Colonic mucosa (tissue), 4 donors: ENCODE measurements at regions not wholly inside any gene's neighbourhood (a gene's known extent, or its start where the extent isn't known, plus 50 kb on each side); places are given as distances from the start of the nearest gene placed in this dataset.

Source experiments
- DNase-seq: peaks from one replicate; pipeline ENCODE4 v3.0.0-alpha.2; 2020
- H3K27ac ChIP-seq: fragments of 200-600 bp; one replicate; pipeline ENCODE4 v1.8.0; 2021
- H3K27me3 ChIP-seq: fragments of 200-600 bp; one replicate; pipeline ENCODE4 v1.8.0; 2021
- H3K36me3 ChIP-seq: fragments of 200-600 bp; one replicate; pipeline ENCODE4 v1.8.0; 2021
- H3K4me1 ChIP-seq: fragments of 200-600 bp; one replicate; pipeline ENCODE4 v1.8.0; 2021; ENCODE audit warnings: mild to moderate bottlenecking
- H3K4me3 ChIP-seq: fragments of 200-600 bp; one replicate; pipeline ENCODE4 v1.8.0; 2021
- H3K9ac ChIP-seq, 2 donors: one replicate each; pipeline ENCODE4 v1.7.0; 2013; ENCODE audit warnings: control low read depth in 2 of 2, low read depth in 2 of 2, low read length in 2 of 2
- H3K9me3 ChIP-seq: fragments of 200-600 bp; one replicate; pipeline ENCODE4 v1.8.0; 2021
- CTCF ChIP-seq: fragments of 200-600 bp; IDR thresholded peaks from one replicate; pipeline ENCODE4 v1.8.0; 2022; ENCODE audit warnings: antibody characterized with exemption, mild to moderate bottlenecking
- intact Hi-C: fragments of 100-400 bp; cut with DNase I; formaldehyde crosslinking; loops from one replicate; pipeline ENCODE4 v1.14.1; 2022
- donor health status: healthy.
- donor health status: DM: no; HTN: no; CAD: no.
- donor health status: DM: no; HTN: no; CAD: no.

DNA sequence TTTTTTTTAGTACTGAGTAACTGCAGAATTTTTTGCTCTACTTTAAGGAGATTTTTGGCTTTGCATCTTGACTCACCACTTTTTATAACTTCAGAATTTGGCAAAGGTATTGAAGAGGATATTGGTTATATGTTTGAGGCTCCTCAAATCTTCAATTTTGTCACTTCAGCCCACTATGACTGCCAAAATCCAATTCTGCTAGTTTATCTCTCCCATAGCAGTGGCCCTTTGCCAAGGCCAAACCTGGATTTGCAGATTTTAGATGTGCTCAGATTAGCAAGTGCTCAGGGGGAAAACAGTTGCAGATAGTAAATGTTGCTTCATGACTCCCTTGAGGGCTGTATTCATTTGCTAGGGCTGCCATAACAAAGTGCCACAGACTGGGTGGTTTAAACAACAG is 427.5 kb downstream of the ADRA2A start:
- Histone ChIP-seq H3K4me3 (no peak overlapping the region), H3K9ac (no peak overlapping the region), H3K36me3 (no peaks in the 10 kb centered on the region), H3K27me3 (no peaks in the 10 kb centered on the region), H3K9me3 (no peaks in the 10 kb centered on the region), H3K27ac (no peak overlapping the region), H3K4me1 (no peaks in the 10 kb centered on the region)
- DNase-seq: no peak
- intact Hi-C loops: no loop called here
- TF ChIP-seq CTCF: no peak

- no peaks in the 10 kb centered on the region for H3K36me3 ChIP-seq
- H3K27ac ChIP-seq: no peak overlapping the region
- no peaks in the 10 kb centered on the region for H3K4me1 ChIP-seq
- DNase-seq: no peak
- intact Hi-C loops: no loop called here
- no peak overlapping the region for H3K4me3 ChIP-seq
- H3K9ac ChIP-seq: no peak overlapping the region
- no peaks in the 10 kb centered on the region for H3K9me3 ChIP-seq
- no peaks in the 10 kb centered on the region for H3K27me3 ChIP-seq
- no peak for TF ChIP-seq CTCF
Observed at GRCh38 chr10:111506266-111507034, 429.6 kb downstream of the ADRA2A start.

GRCh38 chr10:111511751-111512150 is 434.9 kb downstream of the ADRA2A start:
- no peak overlapping the region for H3K27ac ChIP-seq
- DNase-seq: no peak
- no peak for TF ChIP-seq CTCF
- intact Hi-C loops: no loop called here
- H3K9ac ChIP-seq: no peak overlapping the region
- no peaks in the 10 kb centered on the region for H3K27me3 ChIP-seq
- no peak overlapping the region for H3K4me3 ChIP-seq
- no peaks in the 10 kb centered on the region for H3K36me3 ChIP-seq
- no peaks in the 10 kb centered on the region for H3K4me1 ChIP-seq
- no peaks in the 10 kb centered on the region for H3K9me3 ChIP-seq

GRCh38 chr10:111515264-111515663 is 438.4 kb downstream of the ADRA2A start:
- no peak for TF ChIP-seq CTCF
- no peak overlapping the region for H3K9ac ChIP-seq
- DNase-seq: no peak
- no peaks in the 10 kb centered on the region for H3K9me3 ChIP-seq
- intact Hi-C loops: no loop called here
- H3K4me3 ChIP-seq: no peak overlapping the region
- no peaks in the 10 kb centered on the region for H3K4me1 ChIP-seq
- no peak overlapping the region for H3K27ac ChIP-seq
- no peaks in the 10 kb centered on the region for H3K36me3 ChIP-seq
- H3K27me3 ChIP-seq: no peaks in the 10 kb centered on the region

GRCh38 chr10:111515706-111516105 is 438.9 kb downstream of the ADRA2A start:
- DNase-seq: no peak
- no peak overlapping the region for H3K4me3 ChIP-seq
- H3K27ac ChIP-seq: no peak overlapping the region
- no peaks in the 10 kb centered on the region for H3K36me3 ChIP-seq
- H3K9ac ChIP-seq: no peak overlapping the region
- no peaks in the 10 kb centered on the region for H3K4me1 ChIP-seq
- no peaks in the 10 kb centered on the region for H3K27me3 ChIP-seq
- intact Hi-C loops: no loop called here
- H3K9me3 ChIP-seq: no peaks in the 10 kb centered on the region
- TF ChIP-seq CTCF: no peak
